Stimulated activated CD4-positive, alpha-beta T cell treated with anti-CD3 and anti-CD28 coated beads, Interleukin-15, amount 100 ng/mL, for 24 hours (primary cell): ENCODE measurements at regions not wholly inside any gene's neighbourhood (a gene's known extent, or its start where the extent isn't known, plus 50 kb on each side); places are given as distances from the start of the nearest gene placed in this dataset.

ENCODE experiments used
- DNase-seq: peaks from one replicate; pipeline ENCODE4 v3.0.0-alpha.2; 2020

DNA sequence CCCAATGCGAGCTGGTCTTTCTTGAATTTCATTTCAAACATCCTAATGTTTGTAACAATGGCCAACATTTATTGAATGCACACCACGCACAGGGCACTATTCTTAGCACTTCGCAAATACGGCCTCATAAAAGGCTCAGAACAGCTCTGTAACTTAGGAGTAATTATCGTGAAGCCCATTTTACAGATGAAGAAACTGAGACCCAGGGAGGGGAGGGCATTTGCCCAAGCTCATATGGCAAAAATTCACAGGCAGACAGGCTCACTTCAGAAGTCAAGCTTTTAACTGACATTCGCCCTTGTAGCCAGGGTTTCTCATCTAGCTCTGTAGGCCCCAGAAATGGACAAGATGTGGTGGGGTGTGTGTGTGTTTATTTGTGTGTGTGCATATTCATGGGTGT, 60.3 kb upstream of the TBX3 start:
- no peak for DNase-seq

DNA sequence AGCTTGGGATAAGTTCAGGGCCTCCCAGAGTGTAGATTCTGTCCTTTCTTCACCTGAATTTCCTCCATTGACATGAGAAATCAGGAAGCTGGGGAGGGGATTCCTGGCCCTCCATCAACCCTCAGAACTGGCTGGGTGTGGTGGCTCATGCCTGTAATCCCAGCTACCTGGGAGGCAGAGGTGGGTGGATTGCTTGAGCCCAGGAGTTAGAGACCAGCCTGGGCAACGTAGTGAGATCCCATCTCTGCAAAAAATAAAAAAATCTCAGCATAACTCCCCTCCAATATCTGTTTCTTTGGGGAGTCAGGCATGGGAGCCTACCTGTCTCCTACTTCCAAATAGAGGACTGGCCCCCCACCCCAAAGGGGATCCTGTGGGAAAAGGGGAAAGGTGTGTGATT, 59.8 kb upstream of the TBX3 start:
- DNase-seq, result no peak

DNA sequence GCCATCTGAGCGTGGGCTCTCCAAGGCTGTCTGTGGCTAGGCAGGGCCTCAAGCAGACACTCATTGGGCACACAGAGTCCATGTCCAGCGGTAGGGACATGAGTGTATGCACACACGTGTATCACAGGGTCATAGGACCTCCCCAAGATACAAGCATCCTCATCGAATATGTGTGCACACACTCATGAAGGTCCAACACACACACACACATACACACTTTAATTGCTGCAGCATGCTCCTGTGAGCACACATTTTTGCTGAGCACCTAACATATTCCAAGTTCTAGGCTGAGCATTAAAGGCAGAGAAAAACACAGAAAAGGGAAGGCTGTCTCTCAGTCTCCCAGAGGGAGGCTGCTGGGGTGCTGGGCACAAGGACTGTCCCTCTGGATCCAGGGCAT, 59.3 kb upstream of the TBX3 start:
- no peak for DNase-seq

DNA sequence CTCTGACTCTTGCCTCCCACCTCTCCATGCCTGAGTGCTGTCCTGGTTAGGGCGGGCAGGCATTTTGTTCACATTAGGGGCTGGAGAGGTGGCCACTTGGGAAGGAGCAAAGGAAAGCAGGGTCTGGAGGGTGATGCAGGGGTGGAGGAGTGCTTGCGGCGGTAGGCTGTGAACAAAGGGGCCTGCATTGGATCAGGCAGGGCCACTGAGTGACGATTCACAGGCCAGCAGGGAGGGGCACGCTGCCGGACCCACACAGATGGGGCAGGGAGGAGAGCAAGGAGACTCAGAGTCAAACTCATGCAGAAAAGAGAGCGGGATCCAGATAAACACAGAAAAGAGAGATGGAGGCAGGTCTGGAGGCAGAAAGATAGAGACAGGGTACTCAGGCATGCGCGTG, 58.4 kb upstream of the TBX3 start:
- DNase-seq, result no peak

DNA sequence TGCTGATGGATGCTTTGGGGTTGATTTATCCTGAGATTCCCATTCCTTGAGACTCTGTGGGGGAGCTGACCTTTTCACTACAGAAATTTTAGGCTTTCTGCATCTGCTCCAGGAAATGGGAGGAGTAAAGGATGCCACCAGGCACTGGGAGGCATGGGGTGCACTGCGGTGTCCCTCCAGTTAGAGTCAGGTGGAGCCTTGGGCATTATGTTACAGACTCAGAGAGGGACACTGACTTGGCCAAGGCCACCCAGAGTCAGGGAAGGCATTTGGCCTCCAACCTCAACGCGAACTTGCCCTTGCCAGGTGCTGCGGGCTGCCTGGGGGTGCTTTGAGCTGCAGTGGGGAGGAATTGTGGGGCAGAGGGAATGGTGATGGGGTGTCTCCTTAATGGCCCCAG, 58.0 kb upstream of the TBX3 start:
- no peak for DNase-seq

DNA sequence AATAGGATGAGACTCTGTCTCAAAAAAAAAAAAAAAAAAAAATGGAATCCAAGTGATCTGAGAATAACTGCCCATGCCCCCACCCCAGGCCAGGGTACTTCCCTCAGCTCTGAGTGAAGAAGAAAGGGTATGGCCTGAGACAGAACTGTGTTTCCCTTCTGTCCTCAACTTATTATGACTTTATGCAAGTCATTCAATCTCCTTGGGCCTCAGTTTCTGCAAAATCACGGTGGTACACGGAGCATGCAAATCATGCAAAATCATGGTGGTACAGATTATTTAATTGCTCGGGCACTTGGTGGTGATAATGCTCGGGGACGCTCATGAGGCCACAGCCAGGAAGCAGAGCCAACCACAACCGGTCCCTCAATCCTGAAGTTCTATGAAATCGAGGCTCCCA, 56.5 kb upstream of the TBX3 start:
- DNase-seq, result no peak

DNA sequence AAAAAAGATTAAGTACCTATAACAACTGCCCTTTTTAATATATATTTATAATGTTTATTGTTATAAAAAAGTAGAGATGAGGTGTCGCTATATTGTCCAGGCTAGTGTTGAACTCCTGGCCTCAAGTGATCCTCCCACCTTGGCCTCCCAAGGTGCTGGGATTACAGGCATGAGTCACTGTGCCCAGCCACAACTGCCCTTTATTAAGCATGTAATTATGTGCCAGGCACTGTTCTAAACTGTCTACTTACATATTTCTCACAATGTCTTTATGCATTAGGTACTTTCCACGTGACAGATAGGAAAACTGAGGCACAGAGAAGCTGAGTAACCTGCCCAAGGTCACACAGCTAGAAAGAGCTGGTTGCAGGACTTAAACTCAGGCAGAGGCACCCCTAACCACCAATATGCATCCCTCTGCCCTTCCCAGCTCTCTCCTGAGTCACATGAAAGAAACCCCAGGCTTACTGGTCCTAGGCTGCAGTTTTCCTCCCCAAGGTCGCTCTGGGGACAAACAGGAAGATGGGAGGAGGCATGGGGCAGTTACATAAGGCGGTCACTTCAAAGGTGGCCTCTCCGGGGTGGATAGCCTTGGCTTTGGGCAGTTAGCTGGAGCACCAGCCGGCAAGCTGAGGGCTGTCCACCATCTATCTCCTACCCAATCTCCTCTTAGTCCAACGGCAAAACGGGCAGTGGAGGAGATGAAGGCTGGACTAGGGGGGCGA, 54.6 kb upstream of the TBX3 start:
- DNase-seq, result no peak

DNA sequence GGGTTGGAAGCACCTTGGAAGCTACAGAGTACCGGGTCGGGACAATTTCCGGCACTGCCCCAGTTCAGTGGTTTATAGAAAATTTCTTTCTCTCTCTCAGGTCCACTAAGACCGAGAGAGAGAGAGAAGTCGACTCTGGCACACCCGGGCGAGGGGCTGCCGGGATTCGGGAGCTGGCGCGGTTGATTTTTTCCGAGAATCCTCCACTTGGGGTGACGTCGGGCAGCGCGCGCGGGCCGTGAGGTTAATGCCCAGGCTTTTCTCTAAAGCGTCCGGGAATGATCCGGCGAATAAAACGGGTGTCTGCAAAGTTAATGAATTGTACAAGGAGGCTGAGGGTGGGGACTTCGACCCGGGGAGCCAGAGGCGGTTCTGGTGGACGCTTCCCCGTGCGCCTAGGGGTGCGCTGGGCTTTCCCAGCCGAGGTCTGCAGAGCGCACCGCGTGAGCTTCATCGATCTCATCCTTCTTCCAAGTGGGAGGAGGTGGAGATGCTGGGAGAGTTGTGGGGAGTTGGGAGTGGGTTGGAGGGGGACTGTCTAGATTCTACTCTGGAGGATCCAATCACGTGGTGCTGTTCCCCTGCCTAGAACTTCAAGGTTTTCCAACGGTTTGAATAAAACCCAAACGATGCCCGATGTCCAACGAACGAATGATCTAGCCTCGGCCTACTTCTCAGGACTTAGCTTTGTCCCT, 51.9 kb upstream of the TBX3 start:
- DNase-seq, result no peak

DNA sequence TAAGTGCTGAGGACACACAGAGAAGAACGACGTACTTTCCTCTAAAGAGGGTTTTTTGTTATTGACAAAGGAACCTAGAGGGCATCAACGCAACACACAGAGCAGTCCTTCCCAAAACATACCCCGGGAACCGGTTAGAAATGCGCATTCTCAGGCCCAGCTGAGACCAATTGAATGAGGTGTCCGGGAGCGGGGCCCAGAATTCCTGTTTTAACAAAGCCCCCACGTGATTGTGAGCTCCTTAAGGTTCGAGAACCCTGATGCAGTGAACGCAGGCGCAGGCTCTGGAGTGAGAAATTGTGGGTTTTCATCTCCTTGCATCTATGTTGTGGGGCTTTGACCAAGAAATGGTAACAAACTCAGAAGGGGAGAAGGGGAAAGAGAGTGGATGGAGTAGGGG, 51.0 kb upstream of the TBX3 start:
- DNase-seq, result no peak

DNA sequence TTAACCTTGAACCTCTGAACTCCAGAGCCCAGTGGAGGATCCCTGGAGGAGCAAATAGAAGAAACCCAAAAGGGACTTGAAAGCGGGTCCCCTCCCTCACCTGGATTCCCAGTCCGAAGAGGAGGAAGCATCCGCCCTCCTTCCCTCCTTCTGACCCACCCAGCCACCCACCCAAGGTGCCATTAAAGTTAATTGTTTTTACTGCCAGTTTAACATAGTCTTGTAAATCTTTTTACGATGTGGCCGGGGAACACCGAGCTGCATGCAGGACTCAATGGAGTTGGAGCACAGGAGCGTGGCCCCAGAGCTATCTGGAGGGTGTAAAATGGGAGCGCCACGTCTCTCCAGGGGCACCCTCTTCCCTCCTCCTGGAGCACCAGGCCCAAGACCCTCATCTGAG, 49.9 kb upstream of the TBX3 start:
- no peak for DNase-seq
